Activated T-cell treated with anti-CD3 and anti-CD28 coated beads, Interleukin-2, amount 50 U/mL, for 24 hours (primary cell): ENCODE measurements at regions not wholly inside any gene's neighbourhood (a gene's known extent, or its start where the extent isn't known, plus 50 kb on each side); places are given as distances from the start of the nearest gene placed in this dataset.

Source experiments
- DNase-seq: peaks from one replicate; pipeline ENCODE4 v3.0.0-alpha.2; 2020
- H3K27ac Mint-ChIP-seq: 2 replicates; pipeline ENCODE4 v1.8.0; 2020; ENCODE audit warnings: mild to moderate bottlenecking, mixed read lengths
- H3K27me3 Mint-ChIP-seq: 2 replicates; pipeline ENCODE4 v1.8.0; 2020; ENCODE audit warnings: mixed read lengths
- H3K36me3 Mint-ChIP-seq: 2 replicates; pipeline ENCODE4 v1.8.0; 2020; ENCODE audit warnings: low read depth, mixed read lengths
- H3K4me1 Mint-ChIP-seq: 2 replicates; pipeline ENCODE4 v1.8.0; 2020; ENCODE audit warnings: low read depth, mixed read lengths
- H3K4me3 Mint-ChIP-seq: 2 replicates; pipeline ENCODE4 v1.8.0; 2020; ENCODE audit warnings: mild to moderate bottlenecking, moderate library complexity, mixed read lengths
- H3K9me3 Mint-ChIP-seq: 2 replicates; pipeline ENCODE4 v1.8.0; 2020; ENCODE audit warnings: mixed read lengths

DNA sequence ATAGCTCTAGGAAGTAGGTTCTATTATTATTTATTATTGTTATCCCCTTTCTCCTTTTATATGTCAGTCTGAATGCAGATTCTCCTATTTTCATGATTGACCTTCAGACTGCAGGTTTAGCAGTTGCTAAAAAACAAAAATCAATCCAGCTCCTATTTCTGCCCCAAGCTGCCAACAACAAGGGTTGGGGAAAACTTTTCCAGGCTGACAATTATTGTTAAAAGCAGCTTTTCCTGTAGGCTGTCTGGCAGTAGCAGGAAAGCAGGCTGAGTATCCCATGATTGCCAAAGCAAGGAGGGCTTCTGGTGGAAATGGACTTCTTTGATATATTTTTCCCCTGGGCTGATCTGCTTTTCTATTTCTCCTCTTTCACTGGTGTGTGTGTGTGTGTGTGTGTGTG lies 78.0 kb upstream of the CTLA4 start:
- H3K4me3 Mint-ChIP-seq: no peak overlapping the region
- no peaks in the 10 kb centered on the region for H3K9me3 Mint-ChIP-seq
- H3K4me1 Mint-ChIP-seq: peaks cover 18% of the 10 kb centered on the region
- no peak for DNase-seq
- H3K27me3 Mint-ChIP-seq: no peaks in the 10 kb centered on the region
- H3K27ac Mint-ChIP-seq: no peak overlapping the region
- H3K36me3 Mint-ChIP-seq: no peaks in the 10 kb centered on the region

- no peak overlapping the region for H3K4me3 Mint-ChIP-seq
- no peak for DNase-seq
- no peak overlapping the region for H3K27ac Mint-ChIP-seq
- H3K4me1 Mint-ChIP-seq: peaks cover 14% of the 10 kb centered on the region
- no peaks in the 10 kb centered on the region for H3K27me3 Mint-ChIP-seq
- no peaks in the 10 kb centered on the region for H3K36me3 Mint-ChIP-seq
- H3K9me3 Mint-ChIP-seq: no peaks in the 10 kb centered on the region
Measured at GRCh38 chr2:203790134-203790852, 77.3 kb upstream of the CTLA4 start.

- peaks cover 3% of the 10 kb centered on the region for H3K36me3 Mint-ChIP-seq
- no peak overlapping the region for H3K4me3 Mint-ChIP-seq
- H3K27ac Mint-ChIP-seq: no peak overlapping the region
- H3K4me1 Mint-ChIP-seq: peaks cover 33% of the 10 kb centered on the region
- no peak for DNase-seq
- peaks cover 8% of the 10 kb centered on the region for H3K9me3 Mint-ChIP-seq
- H3K27me3 Mint-ChIP-seq: no peaks in the 10 kb centered on the region
Measured at GRCh38 chr2:203796248-203797010, 71.1 kb upstream of the CTLA4 start.

DNA sequence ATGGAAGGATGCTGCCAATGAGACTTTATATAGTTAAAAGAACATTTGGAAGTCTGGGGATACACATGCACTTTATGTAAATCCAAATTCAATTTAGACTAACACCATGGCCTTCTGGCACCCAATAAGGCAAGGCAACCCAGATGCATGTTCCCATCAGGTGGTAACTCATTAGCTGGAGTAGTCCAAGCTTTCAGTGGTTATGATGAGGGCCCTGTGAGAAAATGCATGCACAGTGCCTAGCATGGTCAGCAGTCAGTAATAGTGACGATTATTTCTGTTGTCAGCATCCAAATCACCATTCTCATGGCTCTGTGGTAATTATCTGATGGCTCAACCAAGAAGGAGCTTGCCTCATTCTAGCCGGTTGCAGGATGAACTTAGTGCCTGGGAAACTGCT lies 70.3 kb upstream of the CTLA4 start:
- H3K27ac Mint-ChIP-seq: no peak overlapping the region
- DNase-seq: no peak
- no peaks in the 10 kb centered on the region for H3K27me3 Mint-ChIP-seq
- H3K9me3 Mint-ChIP-seq: peaks cover 10% of the 10 kb centered on the region
- no peak overlapping the region for H3K4me3 Mint-ChIP-seq
- peaks cover 3% of the 10 kb centered on the region for H3K36me3 Mint-ChIP-seq
- peaks cover 40% of the 10 kb centered on the region for H3K4me1 Mint-ChIP-seq

DNA sequence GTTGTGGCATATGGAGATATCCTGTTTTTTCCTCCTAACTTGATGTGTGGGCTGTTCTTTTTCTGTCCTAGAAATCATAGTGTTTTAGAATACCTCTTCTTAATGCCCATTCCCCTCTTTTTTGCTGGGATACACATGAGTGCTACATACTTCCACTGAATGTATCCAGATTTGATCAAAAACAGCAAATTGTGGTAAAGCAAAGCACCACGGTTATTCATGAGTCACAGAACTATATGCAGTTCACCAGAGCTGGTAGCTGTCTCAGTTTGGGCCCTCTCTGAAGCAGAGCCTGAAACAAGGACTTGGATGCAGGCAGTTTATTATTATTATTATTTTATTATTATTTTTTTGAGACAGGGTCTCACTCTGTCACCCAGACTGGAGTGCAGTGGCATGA lies 69.9 kb upstream of the CTLA4 start:
- Mint-ChIP-seq H3K9me3 (peaks cover 10% of the 10 kb centered on the region), H3K27ac (no peak overlapping the region), H3K36me3 (peaks cover 3% of the 10 kb centered on the region), H3K4me3 (no peak overlapping the region), H3K4me1 (peaks cover 44% of the 10 kb centered on the region), H3K27me3 (no peaks in the 10 kb centered on the region)
- no peak for DNase-seq

DNA sequence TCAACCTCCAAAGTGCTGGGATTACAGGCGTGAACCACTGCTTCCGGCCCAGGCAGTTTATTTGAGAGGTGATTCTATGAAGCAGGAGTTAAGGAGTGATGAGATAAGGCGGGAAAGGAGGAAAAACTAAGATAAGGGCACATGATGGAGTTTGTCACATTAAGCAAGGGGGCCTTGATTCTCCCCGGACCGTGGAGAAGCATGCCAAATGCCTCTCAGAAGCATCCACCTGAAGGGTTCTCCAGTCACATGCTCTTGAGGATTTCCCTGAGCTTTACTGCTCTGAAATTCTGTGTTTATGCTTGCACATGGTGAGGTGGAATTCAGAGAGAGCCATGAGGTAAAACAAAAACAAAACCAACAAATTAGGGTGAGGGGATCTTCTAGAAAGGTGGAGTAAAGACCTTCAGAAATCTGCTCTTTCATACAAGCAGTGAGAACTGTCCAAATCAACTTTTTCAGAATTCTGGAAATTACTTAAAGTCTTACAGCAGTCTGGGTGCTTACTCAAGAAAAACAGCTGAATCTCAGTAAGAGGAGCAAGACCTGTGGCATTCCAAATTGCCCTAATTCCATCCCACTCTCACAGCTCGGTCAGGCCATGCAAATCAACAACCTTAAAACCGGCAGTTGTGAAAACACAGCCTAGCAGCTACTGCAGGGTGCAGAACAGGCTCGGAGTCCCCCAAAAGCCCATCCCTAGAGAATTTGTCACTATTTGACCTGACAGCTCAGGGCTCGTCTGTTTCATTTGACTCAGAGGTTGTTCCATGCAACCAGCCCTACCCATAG lies 69.1 kb upstream of the CTLA4 start:
- Mint-ChIP-seq H3K36me3 (peaks cover 3% of the 10 kb centered on the region), H3K27ac (peak overlapping the region; percentile 47), H3K4me3 (no peak overlapping the region), H3K9me3 (peaks cover 10% of the 10 kb centered on the region), H3K27me3 (no peaks in the 10 kb centered on the region), H3K4me1 (peaks cover 52% of the 10 kb centered on the region)
- DNase-seq: no peak

GRCh38 chr2:203799908-203800307 lies 67.7 kb upstream of the CTLA4 start:
- Mint-ChIP-seq H3K27ac (peak overlapping the region; percentile 63), H3K4me1 (peaks cover 66% of the 10 kb centered on the region), H3K4me3 (no peak overlapping the region)

GRCh38 chr2:203800783-203801182 lies 66.8 kb upstream of the CTLA4 start:
- Mint-ChIP-seq H3K9me3 (peaks cover 15% of the 10 kb centered on the region), H3K27me3 (no peaks in the 10 kb centered on the region), H3K4me1 (peaks cover 72% of the 10 kb centered on the region), H3K27ac (no peak overlapping the region), H3K36me3 (peaks cover 7% of the 10 kb centered on the region), H3K4me3 (no peak overlapping the region)
- DNase-seq: no peak

More at GRCh38 chr2:203799908-203800307, 67.7 kb upstream of the CTLA4 start:
- H3K27me3 Mint-ChIP-seq: no peaks in the 10 kb centered on the region
- no peak for DNase-seq
- peaks cover 7% of the 10 kb centered on the region for H3K36me3 Mint-ChIP-seq
- peaks cover 15% of the 10 kb centered on the region for H3K9me3 Mint-ChIP-seq

- Mint-ChIP-seq H3K27ac (peak overlapping the region; percentile 79), H3K9me3 (peaks cover 15% of the 10 kb centered on the region), H3K27me3 (no peaks in the 10 kb centered on the region), H3K36me3 (peaks cover 7% of the 10 kb centered on the region), H3K4me3 (peak overlapping the region; percentile 34), H3K4me1 (peaks cover 88% of the 10 kb centered on the region)
- peak; percentile 66 for DNase-seq
Measured at GRCh38 chr2:203802342-203803052, 65.1 kb upstream of the CTLA4 start.

GRCh38 chr2:203803053-203803429 lies 64.5 kb upstream of the CTLA4 start:
- peak overlapping the region; percentile 79 for H3K27ac Mint-ChIP-seq
- no peaks in the 10 kb centered on the region for H3K27me3 Mint-ChIP-seq
- peak overlapping the region; percentile 34 for H3K4me3 Mint-ChIP-seq
- no peak for DNase-seq
- peaks cover 15% of the 10 kb centered on the region for H3K9me3 Mint-ChIP-seq
- H3K4me1 Mint-ChIP-seq: peaks cover 89% of the 10 kb centered on the region
- H3K36me3 Mint-ChIP-seq: peaks cover 7% of the 10 kb centered on the region

- Mint-ChIP-seq H3K4me3 (peak overlapping the region; percentile 8), H3K9me3 (peaks cover 15% of the 10 kb centered on the region), H3K27me3 (no peaks in the 10 kb centered on the region), H3K4me1 (peaks cover 86% of the 10 kb centered on the region), H3K27ac (peak overlapping the region; percentile 79), H3K36me3 (peaks cover 7% of the 10 kb centered on the region)
- DNase-seq: no peak
Measured at GRCh38 chr2:203804070-203804469, 63.5 kb upstream of the CTLA4 start.

DNA sequence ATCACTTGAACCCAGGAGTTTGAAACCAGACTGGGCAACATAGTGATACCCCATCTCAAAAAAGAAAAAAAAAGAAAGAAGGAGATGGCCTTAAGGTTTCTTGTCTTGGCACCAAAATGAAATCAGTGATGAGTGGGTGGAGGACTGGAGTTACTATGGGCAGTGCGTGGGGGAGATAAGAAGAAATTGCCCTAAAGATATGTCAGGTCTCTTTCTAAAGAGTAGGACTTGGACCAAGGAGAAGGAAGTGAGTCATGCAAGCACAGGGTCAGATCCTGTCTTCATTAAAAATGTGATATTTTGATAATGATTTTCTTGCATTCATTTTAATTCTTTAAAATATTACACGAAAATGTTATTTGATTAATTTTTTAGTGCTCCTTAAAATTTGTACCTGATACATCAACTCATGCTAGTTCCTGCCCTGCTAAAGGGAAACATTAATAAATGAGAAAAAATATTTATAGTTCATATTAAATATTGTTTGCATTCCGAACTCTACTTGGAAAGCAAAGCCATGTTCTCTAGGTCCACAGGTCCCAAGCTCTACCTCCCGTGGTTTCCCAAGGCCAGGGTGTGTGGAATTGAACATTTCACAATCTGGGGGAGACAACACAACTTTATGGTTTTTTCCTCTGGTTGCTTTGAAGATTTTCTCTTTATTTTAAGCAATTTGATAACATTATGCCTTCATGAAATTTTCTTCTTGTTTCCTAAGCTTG lies 62.6 kb upstream of the CTLA4 start:
- Mint-ChIP-seq H3K27me3 (no peaks in the 10 kb centered on the region), H3K9me3 (peaks cover 15% of the 10 kb centered on the region), H3K36me3 (peaks cover 7% of the 10 kb centered on the region), H3K27ac (peak overlapping the region; percentile 79), H3K4me3 (peak overlapping the region; percentile 8), H3K4me1 (peaks cover 89% of the 10 kb centered on the region)
- no peak for DNase-seq

- Mint-ChIP-seq H3K27me3 (no peaks in the 10 kb centered on the region), H3K9me3 (peaks cover 15% of the 10 kb centered on the region), H3K4me1 (peaks cover 89% of the 10 kb centered on the region), H3K4me3 (no peak overlapping the region), H3K27ac (no peak overlapping the region), H3K36me3 (peaks cover 7% of the 10 kb centered on the region)
- no peak for DNase-seq
Measured at GRCh38 chr2:203805486-203805838, 62.1 kb upstream of the CTLA4 start.

- Mint-ChIP-seq H3K27ac (peak overlapping the region; percentile 19), H3K36me3 (peaks cover 3% of the 10 kb centered on the region), H3K9me3 (peaks cover 5% of the 10 kb centered on the region), H3K4me3 (no peak overlapping the region), H3K4me1 (peaks cover 91% of the 10 kb centered on the region), H3K27me3 (no peaks in the 10 kb centered on the region)
- no peak for DNase-seq
Measured at GRCh38 chr2:203806761-203807160, 60.8 kb upstream of the CTLA4 start.
